Dendritic cell treated with granulocyte-macrophage colony-stimulating factor and Interleukin-4, amounts not matched to agents 40 ng/mL and 50 ng/mL, for 4 days (primary cell): ENCODE measurements at regions not wholly inside any gene's neighbourhood (a gene's known extent, or its start where the extent isn't known, plus 50 kb on each side); places are given as distances from the start of the nearest gene placed in this dataset.

ENCODE experiments used
- H3K27ac Mint-ChIP-seq: one replicate; pipeline ENCODE4 v1.8.0; 2022; ENCODE audit warnings: mild to moderate bottlenecking, mixed read lengths
- H3K27me3 Mint-ChIP-seq: one replicate; pipeline ENCODE4 v1.8.0; 2022; ENCODE audit warnings: mild to moderate bottlenecking, mixed read lengths
- H3K36me3 Mint-ChIP-seq: one replicate; pipeline ENCODE4 v1.8.0; 2022; ENCODE audit warnings: low read depth, mixed read lengths
- H3K4me1 Mint-ChIP-seq: one replicate; pipeline ENCODE4 v1.8.0; 2022; ENCODE audit warnings: low read depth, mixed read lengths
- H3K4me3 Mint-ChIP-seq: one replicate; pipeline ENCODE4 v1.8.0; 2022; ENCODE audit warnings: mild to moderate bottlenecking, moderate library complexity, mixed read lengths
- H3K9me3 Mint-ChIP-seq: one replicate; pipeline ENCODE4 v1.8.0; 2022; ENCODE audit warnings: mixed read lengths
- intact Hi-C: fragments of 100-400 bp; cut with micrococcal nuclease; formaldehyde crosslinking; loops from one replicate; pipeline ENCODE4 v1.15.0; 2022

- no peaks in the 10 kb centered on the region for H3K36me3 Mint-ChIP-seq
- intact Hi-C loops: loop anchor here (10.0 kb wide), 2 partner anchors 499 to 1221 kb away; no protein-coding TSS in a partner anchor
- H3K9me3 Mint-ChIP-seq: no peaks in the 10 kb centered on the region
- no peak overlapping the region for H3K27ac Mint-ChIP-seq
- H3K4me1 Mint-ChIP-seq: no peaks in the 10 kb centered on the region
- H3K27me3 Mint-ChIP-seq: no peaks in the 10 kb centered on the region
- no peak overlapping the region for H3K4me3 Mint-ChIP-seq
Measured at GRCh38 chr5:68465934-68466551, 250.5 kb downstream of the PIK3R1 start.

GRCh38 chr5:68467208-68467607 lies 251.7 kb downstream of the PIK3R1 start:
- H3K4me3 Mint-ChIP-seq: no peak overlapping the region
- H3K36me3 Mint-ChIP-seq: no peaks in the 10 kb centered on the region
- no peaks in the 10 kb centered on the region for H3K27me3 Mint-ChIP-seq
- no peaks in the 10 kb centered on the region for H3K4me1 Mint-ChIP-seq
- no peak overlapping the region for H3K27ac Mint-ChIP-seq
- intact Hi-C loops: loop anchor here (10.0 kb wide), 2 partner anchors 498 to 1222 kb away; no protein-coding TSS in a partner anchor
- H3K9me3 Mint-ChIP-seq: no peaks in the 10 kb centered on the region

GRCh38 chr5:68467794-68468193 lies 252.2 kb downstream of the PIK3R1 start:
- intact Hi-C loops: loop anchor here (10.0 kb wide), 2 partner anchors 497 to 1223 kb away; no protein-coding TSS in a partner anchor

GRCh38 chr5:68468322-68468721 lies 252.8 kb downstream of the PIK3R1 start:
- Mint-ChIP-seq H3K27me3 (no peaks in the 10 kb centered on the region), H3K9me3 (no peaks in the 10 kb centered on the region), H3K36me3 (no peaks in the 10 kb centered on the region), H3K4me3 (no peak overlapping the region), H3K27ac (no peak overlapping the region), H3K4me1 (no peaks in the 10 kb centered on the region)
- intact Hi-C loops: loop anchor here (10.0 kb wide), 2 partner anchors 496 to 1224 kb away; no protein-coding TSS in a partner anchor

More at GRCh38 chr5:68467794-68468193, 252.2 kb downstream of the PIK3R1 start:
- H3K27ac Mint-ChIP-seq: no peak overlapping the region
- no peaks in the 10 kb centered on the region for H3K4me1 Mint-ChIP-seq
- no peaks in the 10 kb centered on the region for H3K36me3 Mint-ChIP-seq
- no peak overlapping the region for H3K4me3 Mint-ChIP-seq
- no peaks in the 10 kb centered on the region for H3K9me3 Mint-ChIP-seq
- H3K27me3 Mint-ChIP-seq: no peaks in the 10 kb centered on the region

GRCh38 chr5:68475476-68475983 lies 260.0 kb downstream of the PIK3R1 start:
- H3K27me3 Mint-ChIP-seq: no peaks in the 10 kb centered on the region
- no peak overlapping the region for H3K27ac Mint-ChIP-seq
- H3K4me3 Mint-ChIP-seq: no peak overlapping the region
- no peaks in the 10 kb centered on the region for H3K4me1 Mint-ChIP-seq
- no peaks in the 10 kb centered on the region for H3K36me3 Mint-ChIP-seq
- H3K9me3 Mint-ChIP-seq: no peaks in the 10 kb centered on the region
- intact Hi-C loops: no loop called here

GRCh38 chr5:68476854-68477253 lies 261.3 kb downstream of the PIK3R1 start:
- intact Hi-C loops: no loop called here

GRCh38 chr5:68478301-68479095 lies 262.9 kb downstream of the PIK3R1 start:
- Mint-ChIP-seq H3K4me1 (no peaks in the 10 kb centered on the region), H3K27me3 (no peaks in the 10 kb centered on the region), H3K9me3 (no peaks in the 10 kb centered on the region), H3K4me3 (no peak overlapping the region), H3K27ac (no peak overlapping the region), H3K36me3 (no peaks in the 10 kb centered on the region)
- intact Hi-C loops: no loop called here

More at GRCh38 chr5:68476854-68477253, 261.3 kb downstream of the PIK3R1 start:
- Mint-ChIP-seq H3K4me1 (no peaks in the 10 kb centered on the region), H3K36me3 (no peaks in the 10 kb centered on the region), H3K9me3 (no peaks in the 10 kb centered on the region), H3K27ac (no peak overlapping the region), H3K27me3 (no peaks in the 10 kb centered on the region), H3K4me3 (no peak overlapping the region)

GRCh38 chr5:68479524-68479923 lies 264.0 kb downstream of the PIK3R1 start:
- intact Hi-C loops: no loop called here
- Mint-ChIP-seq H3K27ac (no peak overlapping the region), H3K4me1 (no peaks in the 10 kb centered on the region), H3K27me3 (no peaks in the 10 kb centered on the region), H3K9me3 (no peaks in the 10 kb centered on the region), H3K4me3 (no peak overlapping the region), H3K36me3 (no peaks in the 10 kb centered on the region)

GRCh38 chr5:68480335-68480940 lies 264.9 kb downstream of the PIK3R1 start:
- Mint-ChIP-seq H3K4me1 (no peaks in the 10 kb centered on the region), H3K9me3 (no peaks in the 10 kb centered on the region), H3K4me3 (no peak overlapping the region), H3K36me3 (no peaks in the 10 kb centered on the region), H3K27me3 (no peaks in the 10 kb centered on the region), H3K27ac (no peak overlapping the region)
- intact Hi-C loops: no loop called here

- intact Hi-C loops: no loop called here
- Mint-ChIP-seq H3K36me3 (no peaks in the 10 kb centered on the region), H3K4me1 (no peaks in the 10 kb centered on the region), H3K9me3 (peaks cover 11% of the 10 kb centered on the region), H3K4me3 (no peak overlapping the region), H3K27me3 (no peaks in the 10 kb centered on the region), H3K27ac (no peak overlapping the region)
Measured at GRCh38 chr5:68482199-68482598, 266.6 kb downstream of the PIK3R1 start.

- H3K27me3 Mint-ChIP-seq: no peaks in the 10 kb centered on the region
- H3K4me3 Mint-ChIP-seq: no peak overlapping the region
- H3K36me3 Mint-ChIP-seq: no peaks in the 10 kb centered on the region
- no peak overlapping the region for H3K27ac Mint-ChIP-seq
- intact Hi-C loops: no loop called here
- H3K9me3 Mint-ChIP-seq: peaks cover 11% of the 10 kb centered on the region
- no peaks in the 10 kb centered on the region for H3K4me1 Mint-ChIP-seq
Measured at GRCh38 chr5:68484307-68485068, 268.9 kb downstream of the PIK3R1 start.

GRCh38 chr5:68489556-68489955 lies 274.0 kb downstream of the PIK3R1 start:
- no peak overlapping the region for H3K27ac Mint-ChIP-seq
- no peaks in the 10 kb centered on the region for H3K36me3 Mint-ChIP-seq
- intact Hi-C loops: no loop called here
- peaks cover 11% of the 10 kb centered on the region for H3K9me3 Mint-ChIP-seq
- no peak overlapping the region for H3K4me3 Mint-ChIP-seq
- no peaks in the 10 kb centered on the region for H3K4me1 Mint-ChIP-seq
- no peaks in the 10 kb centered on the region for H3K27me3 Mint-ChIP-seq

- H3K27me3 Mint-ChIP-seq: no peaks in the 10 kb centered on the region
- no peak overlapping the region for H3K27ac Mint-ChIP-seq
- intact Hi-C loops: no loop called here
Measured at GRCh38 chr5:68490406-68490805, 274.9 kb downstream of the PIK3R1 start.

More at GRCh38 chr5:68490406-68490805, 274.9 kb downstream of the PIK3R1 start:
- H3K4me3 Mint-ChIP-seq: no peak overlapping the region
- no peaks in the 10 kb centered on the region for H3K4me1 Mint-ChIP-seq
- H3K9me3 Mint-ChIP-seq: peaks cover 11% of the 10 kb centered on the region
- H3K36me3 Mint-ChIP-seq: no peaks in the 10 kb centered on the region
